Dendritic cell treated with granulocyte-macrophage colony-stimulating factor and Interleukin-4, amounts not matched to agents 40 ng/mL and 50 ng/mL, for 4 days (primary cell): ENCODE measurements at regions not wholly inside any gene's neighbourhood (a gene's known extent, or its start where the extent isn't known, plus 50 kb on each side); places are given as distances from the start of the nearest gene placed in this dataset.
"Not testable (repeated sequence)": the region's sequence is repeated elsewhere in the genome, so short reads cannot be mapped to it uniquely, and the experiment has no call there.

Experiments
- H3K27ac Mint-ChIP-seq: one replicate; pipeline ENCODE4 v1.8.0; 2022; ENCODE audit warnings: mild to moderate bottlenecking, mixed read lengths
- H3K27me3 Mint-ChIP-seq: one replicate; pipeline ENCODE4 v1.8.0; 2022; ENCODE audit warnings: mild to moderate bottlenecking, mixed read lengths
- H3K36me3 Mint-ChIP-seq: one replicate; pipeline ENCODE4 v1.8.0; 2022; ENCODE audit warnings: low read depth, mixed read lengths
- H3K4me1 Mint-ChIP-seq: one replicate; pipeline ENCODE4 v1.8.0; 2022; ENCODE audit warnings: low read depth, mixed read lengths
- H3K4me3 Mint-ChIP-seq: one replicate; pipeline ENCODE4 v1.8.0; 2022; ENCODE audit warnings: mild to moderate bottlenecking, moderate library complexity, mixed read lengths
- H3K9me3 Mint-ChIP-seq: one replicate; pipeline ENCODE4 v1.8.0; 2022; ENCODE audit warnings: mixed read lengths
- intact Hi-C: fragments of 100-400 bp; cut with micrococcal nuclease; formaldehyde crosslinking; loops from one replicate; pipeline ENCODE4 v1.15.0; 2022

DNA sequence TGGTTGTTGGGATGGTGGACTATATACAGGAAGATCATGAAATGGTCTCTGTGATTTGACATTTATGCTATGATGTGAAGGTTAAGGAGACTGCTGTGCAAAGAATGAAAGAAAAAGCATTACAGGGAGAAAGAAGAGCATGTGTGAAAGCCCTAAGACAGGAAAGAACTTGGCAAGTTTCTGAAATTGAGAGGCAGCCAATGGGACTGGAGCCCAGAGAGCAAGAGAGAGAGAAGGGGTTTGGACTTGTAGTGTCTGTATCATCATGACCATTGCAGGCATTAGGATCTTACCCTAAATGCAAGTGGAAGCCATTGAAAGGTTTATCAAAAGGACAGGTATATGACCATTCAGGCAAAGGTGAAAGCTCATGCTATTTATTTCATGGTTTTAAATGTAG is 147.1 kb downstream of the NAA11 start:
- H3K36me3 Mint-ChIP-seq = no peaks in the 10 kb centered on the region
- H3K9me3 Mint-ChIP-seq = no peaks in the 10 kb centered on the region
- H3K27ac Mint-ChIP-seq = no peak overlapping the region
- no peak overlapping the region for H3K4me3 Mint-ChIP-seq
- intact Hi-C loops = no loop called here
- H3K27me3 Mint-ChIP-seq = no peaks in the 10 kb centered on the region
- no peaks in the 10 kb centered on the region for H3K4me1 Mint-ChIP-seq

DNA sequence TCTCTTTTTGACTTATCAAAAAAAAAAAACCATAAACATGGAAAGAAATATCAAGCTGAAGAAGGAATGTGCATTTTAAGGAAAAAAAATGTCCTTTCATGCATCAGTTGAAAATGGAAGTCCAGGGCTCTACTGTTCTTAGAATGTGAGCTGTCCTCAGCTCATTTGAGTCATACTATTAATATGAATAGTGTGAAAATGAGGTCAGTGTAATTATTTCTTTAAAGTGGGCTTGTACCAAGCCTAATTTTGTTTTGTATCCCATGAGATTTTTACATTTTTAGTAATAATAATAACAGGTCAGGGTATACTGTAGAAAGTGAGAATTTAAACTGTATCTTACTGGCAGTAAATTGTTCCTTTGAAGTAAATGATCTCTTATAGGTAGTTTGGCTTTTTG is 148.5 kb downstream of the NAA11 start:
- no peaks in the 10 kb centered on the region for H3K4me1 Mint-ChIP-seq
- H3K4me3 Mint-ChIP-seq = no peak overlapping the region
- no peaks in the 10 kb centered on the region for H3K36me3 Mint-ChIP-seq
- no peak overlapping the region for H3K27ac Mint-ChIP-seq
- H3K27me3 Mint-ChIP-seq = no peaks in the 10 kb centered on the region
- intact Hi-C loops = no loop called here
- no peaks in the 10 kb centered on the region for H3K9me3 Mint-ChIP-seq

DNA sequence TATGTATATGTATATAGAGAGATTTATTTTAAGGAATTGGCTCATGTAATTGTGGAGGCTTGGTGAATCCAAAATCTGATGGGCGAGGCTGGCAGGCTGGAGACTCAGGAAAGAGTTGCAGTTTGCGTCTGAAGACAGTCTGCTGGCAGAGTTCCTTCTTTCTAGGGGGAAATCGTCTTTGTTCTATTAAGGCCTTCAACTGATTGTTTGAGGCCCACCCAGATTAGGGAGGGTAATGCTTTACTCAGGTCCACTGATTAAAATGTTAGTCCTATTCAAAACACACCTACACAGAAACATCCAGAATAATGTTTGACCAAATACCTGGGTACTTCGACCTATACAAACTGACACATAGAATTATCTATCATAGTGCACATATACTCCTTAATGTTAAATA is 149.5 kb downstream of the NAA11 start:
- no peak overlapping the region for H3K27ac Mint-ChIP-seq
- no peaks in the 10 kb centered on the region for H3K9me3 Mint-ChIP-seq
- H3K27me3 Mint-ChIP-seq = no peaks in the 10 kb centered on the region
- H3K36me3 Mint-ChIP-seq = no peaks in the 10 kb centered on the region
- intact Hi-C loops = no loop called here
- no peaks in the 10 kb centered on the region for H3K4me1 Mint-ChIP-seq
- H3K4me3 Mint-ChIP-seq = no peak overlapping the region

DNA sequence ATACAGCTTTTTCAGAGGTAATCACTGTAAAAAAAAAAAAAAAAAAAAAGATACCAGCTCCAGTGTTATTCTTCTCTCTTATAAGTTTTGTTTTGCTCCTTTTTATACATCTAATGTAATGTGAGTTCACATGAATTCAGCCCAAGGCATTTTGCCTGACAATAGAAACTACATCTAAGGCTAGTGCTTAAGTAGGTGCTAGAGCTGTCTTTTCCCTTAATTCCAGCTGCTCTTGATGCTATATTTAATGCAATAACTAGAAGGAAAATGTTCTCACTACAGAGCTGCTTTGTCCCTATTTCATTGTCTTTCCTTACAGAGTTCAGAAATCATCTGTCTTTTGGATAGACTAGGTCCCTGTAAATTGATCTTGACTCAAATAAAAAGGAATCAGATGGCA is 150.1 kb downstream of the NAA11 start:
- no peaks in the 10 kb centered on the region for H3K4me1 Mint-ChIP-seq
- no peak overlapping the region for H3K27ac Mint-ChIP-seq
- H3K27me3 Mint-ChIP-seq = no peaks in the 10 kb centered on the region
- H3K36me3 Mint-ChIP-seq = no peaks in the 10 kb centered on the region
- no peaks in the 10 kb centered on the region for H3K9me3 Mint-ChIP-seq
- intact Hi-C loops = no loop called here
- no peak overlapping the region for H3K4me3 Mint-ChIP-seq

- intact Hi-C loops = no loop called here
- Mint-ChIP-seq H3K4me1 (no peaks in the 10 kb centered on the region), H3K27me3 (no peaks in the 10 kb centered on the region), H3K36me3 (no peaks in the 10 kb centered on the region), H3K4me3 (no peak overlapping the region), H3K9me3 (peaks cover 5% of the 10 kb centered on the region), H3K27ac (no peak overlapping the region)
Measured at GRCh38 chr4:79174490-79175252, 151.2 kb downstream of the NAA11 start.

DNA sequence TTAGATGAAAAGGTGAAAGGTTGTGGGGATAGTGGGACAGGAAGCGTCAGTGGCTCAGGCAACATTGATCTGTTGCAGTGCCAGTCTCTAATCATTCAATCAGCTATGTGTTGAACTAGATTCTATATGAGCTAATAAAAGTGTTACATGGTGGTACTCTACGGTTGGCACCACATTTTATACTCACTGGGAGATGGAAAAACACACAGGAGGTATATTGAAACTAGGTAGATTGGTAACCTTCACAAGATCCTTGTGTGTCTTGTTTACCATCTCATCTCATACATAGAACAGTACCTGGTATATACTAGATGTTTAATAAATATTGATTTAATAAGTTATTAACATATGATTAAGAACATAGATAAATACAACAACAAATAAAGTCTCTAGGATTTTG is 152.7 kb downstream of the NAA11 start:
- Mint-ChIP-seq H3K4me3 (no peak overlapping the region), H3K27ac (no peak overlapping the region), H3K36me3 (no peaks in the 10 kb centered on the region), H3K27me3 (no peaks in the 10 kb centered on the region), H3K4me1 (no peaks in the 10 kb centered on the region), H3K9me3 (peaks cover 6% of the 10 kb centered on the region)
- intact Hi-C loops = no loop called here

DNA sequence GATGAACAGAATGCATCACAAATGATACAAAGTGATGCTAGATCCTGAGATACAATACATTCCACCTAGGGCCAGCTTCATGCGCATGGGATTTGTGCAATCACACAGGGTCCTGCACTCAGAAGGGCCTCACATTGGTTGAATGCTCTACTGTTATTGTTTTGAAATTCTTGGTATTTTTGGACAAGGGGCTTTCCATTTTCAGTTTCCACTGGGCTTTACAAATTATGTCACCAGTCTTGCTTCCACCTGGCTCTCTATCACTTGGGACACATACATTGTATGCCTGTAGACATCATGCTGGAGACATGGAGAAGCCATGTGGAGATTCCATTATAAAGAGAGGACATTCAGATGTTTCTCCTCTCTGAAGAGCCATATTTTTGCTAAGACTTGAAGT is 155.8 kb downstream of the NAA11 start:
- Mint-ChIP-seq H3K9me3 (peaks cover 6% of the 10 kb centered on the region), H3K36me3 (no peaks in the 10 kb centered on the region), H3K4me1 (no peaks in the 10 kb centered on the region), H3K27ac (no peak overlapping the region), H3K27me3 (no peaks in the 10 kb centered on the region), H3K4me3 (no peak overlapping the region)
- intact Hi-C loops = no loop called here

DNA sequence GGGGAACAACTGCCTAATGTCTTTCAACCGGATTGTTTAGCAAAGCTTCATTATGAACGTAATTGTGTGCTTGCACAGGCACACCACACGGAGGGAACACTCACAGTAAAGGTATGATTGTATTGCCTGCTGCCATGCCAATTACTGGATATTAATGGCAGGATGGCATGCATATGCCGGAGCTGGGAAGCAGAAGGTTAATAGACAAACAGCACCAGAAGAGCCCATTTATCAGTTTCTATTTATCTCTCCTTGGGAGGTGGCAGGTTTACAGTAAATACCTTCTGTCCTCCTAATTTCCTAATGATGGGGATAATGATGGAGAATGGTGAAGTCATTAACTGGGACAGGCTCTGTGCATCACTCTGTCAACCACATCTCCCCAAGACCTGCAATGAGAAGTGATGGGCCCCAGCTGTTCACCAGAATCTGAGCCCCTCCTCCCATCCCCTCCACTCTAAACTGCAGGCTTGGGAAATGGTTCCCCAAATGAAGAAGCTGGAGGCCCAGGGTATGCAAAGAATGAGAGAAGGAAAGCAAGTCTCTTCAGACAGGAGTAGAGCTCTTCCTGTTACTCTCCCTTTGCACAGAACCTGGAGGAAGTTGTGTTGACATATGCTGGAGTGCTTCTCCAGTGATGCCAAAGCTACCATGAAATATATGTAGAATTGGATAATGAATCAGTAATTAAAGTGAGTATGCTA is 160.8 kb downstream of the NAA11 start:
- H3K27ac Mint-ChIP-seq = no peak overlapping the region
- H3K4me1 Mint-ChIP-seq = no peaks in the 10 kb centered on the region
- no peaks in the 10 kb centered on the region for H3K27me3 Mint-ChIP-seq
- H3K4me3 Mint-ChIP-seq = no peak overlapping the region
- peaks cover 5% of the 10 kb centered on the region for H3K9me3 Mint-ChIP-seq
- intact Hi-C loops = no loop called here
- no peaks in the 10 kb centered on the region for H3K36me3 Mint-ChIP-seq

- H3K27me3 Mint-ChIP-seq = no peaks in the 10 kb centered on the region
- H3K4me3 Mint-ChIP-seq = no peak overlapping the region
- H3K4me1 Mint-ChIP-seq = no peaks in the 10 kb centered on the region
- no peak overlapping the region for H3K27ac Mint-ChIP-seq
- H3K36me3 Mint-ChIP-seq = no peaks in the 10 kb centered on the region
- H3K9me3 Mint-ChIP-seq = no peaks in the 10 kb centered on the region
- intact Hi-C loops = no loop called here
Measured at GRCh38 chr4:79163981-79164490, 161.8 kb downstream of the NAA11 start.

DNA sequence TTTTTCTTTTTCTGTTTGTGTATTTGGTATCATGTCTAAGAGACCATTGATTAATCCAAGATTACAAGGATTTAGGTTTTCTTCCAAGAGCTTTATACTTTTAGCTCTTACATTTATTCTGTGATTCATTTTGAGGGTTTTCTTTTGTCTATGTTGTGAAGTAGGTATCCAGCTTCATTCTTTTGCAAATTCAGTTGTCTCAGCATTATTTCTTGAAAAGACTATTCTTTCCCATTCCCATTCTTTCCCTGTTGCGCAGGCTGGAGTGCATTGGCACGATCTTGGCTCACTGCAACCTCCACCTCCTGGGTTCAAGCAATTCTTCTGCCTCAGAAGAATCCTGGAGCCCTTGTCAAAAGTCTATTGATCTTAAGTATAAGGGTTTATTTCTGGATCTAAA is 164.9 kb downstream of the NAA11 start:
- Mint-ChIP-seq H3K4me1 (no peaks in the 10 kb centered on the region), H3K36me3 (no peaks in the 10 kb centered on the region), H3K27ac (no peak overlapping the region), H3K27me3 (no peaks in the 10 kb centered on the region), H3K4me3 (no peak overlapping the region), H3K9me3 (no peaks in the 10 kb centered on the region)
- intact Hi-C loops = no loop called here

- H3K9me3 Mint-ChIP-seq, H3K27me3 Mint-ChIP-seq, intact Hi-C loops: not testable (repeated sequence)
Measured at GRCh38 chr4:79158705-79159104, 167.2 kb downstream of the NAA11 start.

GRCh38 chr4:79155336-79155735 is 170.5 kb downstream of the NAA11 start:
- Mint-ChIP-seq H3K36me3 (no peaks in the 10 kb centered on the region), H3K9me3 (peaks cover 8% of the 10 kb centered on the region), H3K27me3 (no peaks in the 10 kb centered on the region), H3K4me3 (no peak overlapping the region), H3K4me1 (no peaks in the 10 kb centered on the region), H3K27ac (no peak overlapping the region)
- intact Hi-C loops = no loop called here

More at GRCh38 chr4:79158705-79159104, 167.2 kb downstream of the NAA11 start:
- H3K4me1 Mint-ChIP-seq, H3K4me3 Mint-ChIP-seq, H3K36me3 Mint-ChIP-seq, H3K27ac Mint-ChIP-seq: not testable (repeated sequence)

DNA sequence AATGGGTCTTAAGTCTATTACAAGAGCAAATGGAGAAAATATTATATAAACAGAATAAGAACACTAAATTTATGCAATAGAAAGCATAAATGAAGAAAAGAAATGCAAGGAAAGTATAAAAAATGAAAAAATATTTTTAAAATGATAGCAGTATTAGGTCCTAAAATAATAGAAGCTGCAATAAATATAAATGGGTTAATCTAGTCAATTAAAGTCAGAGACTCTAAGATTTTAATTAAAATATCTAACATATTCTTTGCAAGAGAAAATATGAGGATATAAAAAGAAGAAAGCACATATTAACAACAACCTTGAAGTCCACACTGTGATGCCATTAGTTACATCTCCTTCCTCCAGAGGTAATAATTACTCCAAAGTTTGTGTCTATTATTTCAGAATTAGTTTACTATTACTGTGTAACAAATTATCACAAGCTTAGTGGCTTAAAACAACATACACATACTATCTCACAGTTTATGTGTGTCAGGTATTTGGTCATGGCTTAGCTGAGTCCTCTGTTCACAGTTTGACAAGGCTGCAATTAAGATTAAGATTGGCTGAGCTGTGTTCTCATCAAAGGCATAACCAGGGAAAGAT is 174.9 kb downstream of the NAA11 start:
- no peaks in the 10 kb centered on the region for H3K27me3 Mint-ChIP-seq
- no peak overlapping the region for H3K27ac Mint-ChIP-seq
- no peaks in the 10 kb centered on the region for H3K4me1 Mint-ChIP-seq
- H3K9me3 Mint-ChIP-seq = peaks cover 17% of the 10 kb centered on the region
- intact Hi-C loops = no loop called here
- no peak overlapping the region for H3K4me3 Mint-ChIP-seq
- no peaks in the 10 kb centered on the region for H3K36me3 Mint-ChIP-seq

GRCh38 chr4:79148369-79148768 is 177.5 kb downstream of the NAA11 start:
- H3K4me3 Mint-ChIP-seq = no peak overlapping the region
- no peaks in the 10 kb centered on the region for H3K4me1 Mint-ChIP-seq
- no peak overlapping the region for H3K27ac Mint-ChIP-seq
- no peaks in the 10 kb centered on the region for H3K36me3 Mint-ChIP-seq
- peaks cover 17% of the 10 kb centered on the region for H3K9me3 Mint-ChIP-seq
- intact Hi-C loops = no loop called here
- H3K27me3 Mint-ChIP-seq = no peaks in the 10 kb centered on the region
